ENCODE measurements at regions not wholly inside any gene's neighbourhood (a gene's known extent, or its start where the extent isn't known, plus 50 kb on each side); places are given as distances from the start of the nearest gene placed in this dataset.
"Not testable (repeated sequence)": the region's sequence is repeated elsewhere in the genome, so short reads cannot be mapped to it uniquely, and the experiment has no call there.

GRCh38 chr6:9308284-9308683 lies 872.9 kb upstream of the SLC35B3 start:
- no peak for DNase-seq (ENCODE audit: low read depth in 2 of 2)

DNA sequence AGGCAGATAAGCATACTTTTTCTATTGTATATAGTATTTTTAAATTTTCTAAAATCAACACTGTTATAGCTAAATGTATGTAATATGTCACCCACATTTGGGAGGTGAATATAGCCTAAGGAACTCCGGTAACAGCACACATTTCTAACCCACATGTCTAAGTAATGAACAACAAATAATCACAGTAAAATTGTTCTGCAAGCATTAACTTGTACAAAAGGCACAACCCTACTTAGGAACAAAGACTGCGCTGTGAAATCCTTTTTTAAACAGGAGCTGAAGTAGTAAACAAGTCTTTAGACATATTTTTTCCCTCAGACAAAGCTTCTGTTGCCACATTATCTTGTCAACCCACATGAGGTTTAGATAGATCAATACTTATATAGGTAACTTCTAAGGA lies 872.4 kb upstream of the SLC35B3 start:
- DNase-seq (ENCODE audit: low read depth in 2 of 2), result no peak

GRCh38 chr6:9307187-9307586 lies 871.8 kb upstream of the SLC35B3 start:
- DNase-seq (ENCODE audit: low read depth in 2 of 2), result no peak

DNA sequence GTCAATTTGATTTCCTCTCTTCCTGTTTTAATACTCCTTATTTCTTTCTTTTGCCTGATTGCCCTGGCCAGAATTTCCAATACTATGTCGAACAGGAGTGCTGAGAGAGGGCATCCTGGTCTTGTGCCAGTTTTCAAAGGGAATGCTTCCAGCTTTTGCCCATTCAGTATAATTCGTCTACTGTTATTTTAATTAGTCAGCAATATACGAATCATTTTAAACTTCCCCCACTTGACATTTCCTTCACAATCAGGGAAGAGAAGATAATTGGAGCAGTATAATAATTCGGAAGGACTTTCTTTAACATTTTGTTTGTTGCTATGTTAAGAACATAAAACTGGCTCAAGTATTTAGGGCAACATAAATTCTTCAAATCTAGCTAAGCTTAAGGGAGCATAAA lies 860.3 kb upstream of the SLC35B3 start:
- no peak for DNase-seq (ENCODE audit: low read depth in 2 of 2)

DNA sequence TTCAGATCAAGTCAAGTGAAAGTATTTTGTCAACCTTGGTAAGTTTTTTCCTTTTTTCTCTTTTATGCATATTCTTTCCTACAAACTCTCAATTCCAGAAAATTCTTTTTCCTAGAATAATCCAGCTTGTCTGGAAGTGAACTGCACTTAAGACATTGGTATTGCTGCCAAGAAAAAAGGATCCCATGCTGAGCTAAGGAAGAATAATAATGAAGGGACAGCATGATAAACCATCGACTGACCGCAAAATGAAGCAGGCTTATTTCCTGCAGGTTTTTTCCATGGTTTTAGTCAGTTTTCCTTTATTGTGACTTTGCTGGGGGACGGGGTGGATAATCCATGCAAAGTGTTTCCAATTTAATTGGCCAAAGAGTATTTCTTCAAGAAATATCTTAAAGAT lies 857.6 kb upstream of the SLC35B3 start:
- no peak for DNase-seq (ENCODE audit: low read depth in 2 of 2)

GRCh38 chr6:9290342-9290741 lies 855.0 kb upstream of the SLC35B3 start:
- DNase-seq (ENCODE audit: low read depth in 2 of 2), result not testable (repeated sequence)

- no peak for DNase-seq (ENCODE audit: low read depth in 2 of 2)
Observed at GRCh38 chr6:9272671-9273070, 837.3 kb upstream of the SLC35B3 start.

GRCh38 chr6:9266741-9267140 lies 831.4 kb upstream of the SLC35B3 start:
- DNase-seq (ENCODE audit: low read depth in 2 of 2), result no peak

- DNase-seq (ENCODE audit: low read depth in 2 of 2), result no peak
Observed at GRCh38 chr6:9257215-9257614, 821.9 kb upstream of the SLC35B3 start.

DNA sequence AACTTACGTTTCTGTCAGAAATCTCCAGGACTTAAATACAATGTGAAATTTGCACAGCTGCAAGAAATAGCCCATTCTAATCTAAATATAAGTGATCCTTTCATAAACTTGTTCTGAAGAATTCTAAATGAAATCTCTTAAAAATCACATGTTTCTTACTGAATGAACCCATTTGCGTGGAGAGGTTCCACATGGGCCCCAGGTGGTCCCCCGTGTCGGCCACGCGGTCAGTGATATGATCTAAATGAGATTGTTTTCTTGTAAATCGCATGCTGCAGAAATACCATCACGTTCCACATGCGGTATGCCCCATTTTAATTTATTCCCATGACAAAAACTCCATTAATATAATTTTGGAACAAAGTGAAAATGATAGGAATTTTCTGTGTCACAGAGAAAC lies 818.9 kb upstream of the SLC35B3 start:
- DNase-seq (ENCODE audit: low read depth in 2 of 2), result no peak

DNA sequence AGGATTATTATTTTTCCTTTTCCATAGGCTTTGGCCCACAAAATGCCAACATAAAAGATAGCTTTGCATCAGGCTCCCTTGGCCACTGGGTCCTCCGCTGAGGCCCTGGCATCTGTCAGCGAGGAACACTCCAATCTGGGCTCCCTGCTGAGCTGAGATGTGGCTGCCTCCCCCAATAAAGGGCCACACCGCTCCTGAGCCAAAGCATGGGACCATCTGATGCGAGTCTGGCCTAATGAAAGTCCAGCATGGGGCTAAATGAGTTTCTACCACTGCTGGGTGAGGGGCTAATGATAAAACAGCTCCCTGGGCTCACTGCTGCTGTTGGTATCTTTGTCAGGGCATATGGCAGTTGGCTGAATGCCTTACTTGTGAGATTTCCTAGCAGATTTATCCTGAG lies 817.5 kb upstream of the SLC35B3 start:
- no peak for DNase-seq (ENCODE audit: low read depth in 2 of 2)

DNA sequence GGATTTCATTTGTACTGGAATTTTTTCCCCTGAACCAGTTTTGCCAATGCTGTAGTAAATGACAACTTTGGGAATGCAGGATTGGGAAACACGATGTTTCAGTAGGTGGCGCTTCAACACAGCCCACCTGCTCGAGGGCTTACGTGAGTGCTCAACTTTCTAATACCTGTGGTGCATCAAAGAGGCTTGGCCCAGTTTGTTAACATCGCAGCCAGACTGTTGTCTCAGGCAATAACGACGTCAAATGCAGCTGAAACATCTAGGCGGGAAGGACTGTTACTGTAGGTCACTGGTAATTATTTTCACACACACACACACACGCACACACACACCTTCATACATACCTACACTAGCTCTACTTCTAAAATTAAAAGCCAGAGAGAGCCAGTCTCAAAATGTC lies 815.5 kb upstream of the SLC35B3 start:
- DNase-seq (ENCODE audit: low read depth in 2 of 2), result no peak

DNA sequence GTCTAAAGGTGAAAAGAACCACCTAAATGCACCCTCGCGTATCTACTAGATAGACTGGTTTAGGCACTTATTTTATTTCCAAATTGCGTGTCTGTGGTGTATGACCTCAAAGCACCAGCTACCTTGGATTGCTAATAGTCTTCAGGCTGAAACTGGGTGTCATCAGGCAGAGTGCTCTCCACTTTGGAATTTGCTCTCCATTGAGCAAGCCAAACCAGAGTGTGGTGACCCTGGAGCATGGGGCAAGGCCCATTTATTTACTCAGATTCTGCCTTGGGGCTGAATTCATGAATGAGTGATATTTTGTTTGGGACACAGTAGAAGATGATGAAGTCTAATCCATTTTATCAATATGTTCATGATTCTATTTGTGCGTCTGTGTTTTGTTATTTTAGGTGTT lies 812.8 kb upstream of the SLC35B3 start:
- no peak for DNase-seq (ENCODE audit: low read depth in 2 of 2)

DNA sequence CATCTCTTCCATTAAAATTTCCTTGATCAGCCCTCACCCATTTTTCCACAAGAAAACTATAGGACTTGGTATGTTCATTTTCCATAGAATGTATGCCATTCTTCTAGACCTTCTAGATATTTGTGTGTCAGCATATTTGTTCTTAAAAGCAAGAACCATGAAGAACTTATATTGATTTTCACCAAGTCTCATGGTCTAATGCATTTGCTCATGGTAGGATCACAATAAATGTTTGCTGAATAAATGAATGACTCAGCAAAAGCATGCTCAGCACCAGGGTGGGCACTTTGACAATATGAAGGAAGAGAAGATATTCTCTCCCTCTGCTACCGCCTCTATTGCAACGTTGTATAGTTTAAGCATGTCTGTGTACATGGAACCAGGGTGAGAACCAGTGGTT lies 805.5 kb upstream of the SLC35B3 start:
- no peak for DNase-seq (ENCODE audit: low read depth in 2 of 2)

DNA sequence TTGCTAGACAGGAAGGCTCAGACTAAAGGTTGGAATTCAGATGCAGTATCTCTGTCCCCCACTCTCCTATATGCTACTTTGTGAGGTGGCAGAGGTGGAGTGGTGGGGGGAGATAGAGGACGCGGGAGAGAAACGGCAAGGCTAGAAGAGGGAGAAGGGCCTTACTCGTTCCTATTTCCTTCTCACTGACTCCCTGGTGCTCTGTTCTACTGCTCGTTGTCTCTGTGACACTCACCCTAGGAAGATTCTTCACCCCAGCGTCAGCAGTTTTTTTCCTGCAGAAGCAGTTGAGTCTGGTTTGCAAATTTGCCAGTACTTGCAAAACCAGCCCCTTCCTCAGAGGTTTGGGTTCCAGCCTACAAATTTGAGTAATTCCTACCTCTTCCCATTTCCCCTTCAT lies 801.1 kb upstream of the SLC35B3 start:
- no peak for DNase-seq (ENCODE audit: low read depth in 2 of 2)

- no peak for DNase-seq (ENCODE audit: low read depth in 2 of 2)
Observed at GRCh38 chr6:9233686-9234085, 798.3 kb upstream of the SLC35B3 start.

DNA sequence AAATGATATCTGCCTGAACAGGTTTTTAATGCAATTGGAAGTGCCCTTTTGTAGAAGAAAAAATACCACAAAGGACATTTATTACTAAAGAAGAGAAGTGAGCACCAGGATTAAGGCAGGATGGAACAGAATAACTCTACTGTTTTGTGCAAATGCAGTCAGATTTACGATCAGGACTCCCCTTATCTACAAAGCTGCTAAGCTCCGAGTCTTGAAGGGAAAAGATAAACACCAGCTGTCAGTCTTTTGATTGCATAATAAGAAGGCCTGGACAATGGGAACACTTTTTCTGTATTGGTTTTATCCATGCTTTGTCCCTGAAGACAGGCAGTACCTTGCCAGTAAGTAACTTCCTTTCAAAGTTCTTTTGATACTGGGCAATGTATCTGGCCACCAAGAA lies 797.9 kb upstream of the SLC35B3 start:
- DNase-seq (ENCODE audit: low read depth in 2 of 2), result no peak

GRCh38 chr6:9225441-9225871 lies 790.1 kb upstream of the SLC35B3 start:
- no peak for DNase-seq (ENCODE audit: low read depth in 2 of 2)

GRCh38 chr6:9224539-9224938 lies 789.2 kb upstream of the SLC35B3 start:
- DNase-seq (ENCODE audit: low read depth in 2 of 2), result no peak

DNA sequence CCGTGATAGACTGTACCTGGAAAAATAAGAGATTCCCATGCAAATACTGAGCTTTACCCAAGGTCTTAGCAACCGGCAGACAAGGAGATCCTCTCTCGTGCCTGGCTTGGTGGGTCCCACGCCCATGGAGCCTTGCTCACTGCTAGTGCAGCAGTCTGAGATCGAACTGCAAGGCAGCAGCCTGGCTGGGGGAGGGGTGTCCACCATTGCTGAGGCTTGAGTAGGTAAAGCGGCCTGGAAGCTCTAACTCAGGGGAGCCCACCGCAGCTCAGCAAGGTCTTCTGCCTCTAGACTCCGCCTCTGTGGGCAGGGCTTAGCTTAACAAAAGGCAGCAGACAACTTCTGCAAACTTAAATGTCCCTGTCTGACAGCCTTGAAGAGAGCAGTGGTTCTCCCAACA lies 778.4 kb upstream of the SLC35B3 start:
- not testable (repeated sequence) for DNase-seq (ENCODE audit: low read depth in 2 of 2)

GRCh38 chr6:9208966-9209365 lies 773.6 kb upstream of the SLC35B3 start:
- no peak for DNase-seq (ENCODE audit: low read depth in 2 of 2)

- no peak for DNase-seq (ENCODE audit: low read depth in 2 of 2)
Observed at GRCh38 chr6:9205645-9206044, 770.3 kb upstream of the SLC35B3 start.

DNA sequence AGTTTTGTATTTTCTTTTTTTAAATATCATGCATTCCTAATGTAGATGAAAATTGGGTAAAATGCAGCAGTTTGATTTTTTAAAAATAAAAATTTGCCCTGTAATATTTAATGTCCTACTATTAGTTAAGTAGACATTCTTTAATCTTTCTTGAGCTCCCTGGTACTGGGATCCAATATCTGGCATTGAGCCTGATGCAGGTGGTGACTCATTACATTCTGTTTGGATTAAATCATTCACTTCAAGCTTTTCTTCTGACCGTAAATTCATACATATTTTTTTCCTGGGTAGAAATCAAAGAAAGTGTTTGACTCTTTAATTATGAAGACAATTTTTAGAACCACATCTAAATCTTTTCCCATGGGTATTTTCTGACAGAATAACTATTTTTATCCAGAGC lies 768.8 kb upstream of the SLC35B3 start:
- no peak for DNase-seq (ENCODE audit: low read depth in 2 of 2)

GRCh38 chr6:9200712-9201111 lies 765.4 kb upstream of the SLC35B3 start:
- no peak for DNase-seq (ENCODE audit: low read depth in 2 of 2)

- DNase-seq (ENCODE audit: low read depth in 2 of 2), result no peak
Observed at GRCh38 chr6:9197726-9198125, 762.4 kb upstream of the SLC35B3 start.

All from activated CD4-positive, alpha-beta T cell treated with anti-CD3 and anti-CD28 coated beads for 24 hours (primary cell).